ENCODE measurements at regions not wholly inside any gene's neighbourhood (a gene's known extent, or its start where the extent isn't known, plus 50 kb on each side); places are given as distances from the start of the nearest gene placed in this dataset.
A peak's percentile ranks its signal among the peaks of the same experiment; 100 is the strongest.

DNA sequence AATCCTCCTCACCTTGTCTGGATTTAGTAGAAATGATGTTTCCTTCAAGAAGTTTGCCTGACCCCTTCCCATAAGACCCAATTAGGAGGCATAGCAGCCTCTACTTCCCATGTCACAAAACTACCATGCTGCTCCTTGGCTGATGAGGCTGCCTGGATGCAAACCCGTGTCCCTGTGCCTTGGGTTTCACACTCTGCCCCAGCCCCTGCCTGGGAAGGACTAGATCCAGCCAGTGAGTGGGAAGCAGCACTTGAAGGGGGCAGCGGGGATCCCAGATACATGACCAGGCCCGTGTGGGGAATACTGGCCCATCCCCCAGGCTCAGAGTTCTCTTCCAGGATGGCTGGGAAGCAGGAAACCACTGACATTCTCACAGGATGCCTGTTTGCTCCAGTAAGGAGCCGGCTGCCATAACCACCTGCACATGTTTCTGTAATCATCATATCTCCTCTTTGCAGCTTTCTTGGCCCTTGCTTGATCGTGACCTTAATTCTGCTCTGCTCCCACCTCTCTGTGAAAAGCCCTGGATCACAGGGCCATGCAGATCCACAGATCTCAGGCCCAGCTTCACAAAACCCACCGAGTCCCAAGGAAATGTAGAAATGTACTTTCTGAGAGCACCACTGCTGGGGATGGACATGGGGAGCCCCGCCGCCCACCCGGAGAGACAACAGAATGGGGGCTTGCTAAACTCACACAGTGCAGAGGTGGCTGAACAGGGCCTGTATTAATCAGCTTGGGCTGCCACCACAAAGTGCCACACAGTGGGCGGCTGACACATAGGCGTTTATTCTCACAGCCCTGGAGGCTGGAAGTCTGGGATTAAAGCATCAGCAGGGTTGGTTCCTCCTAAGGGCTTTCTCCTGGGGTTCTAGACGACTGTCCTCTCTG is 287.8 kb upstream of the IGFBP3 start:
- Histone ChIP-seq H4K5ac (ENCODE audit: insufficient read length, low read depth, low read length) (no peak overlapping the region), H3K27me3 (replicated peaks in 1 of 4; ENCODE audit: control insufficient read depth in 3 of 4, extremely low read depth in 1 of 4, insufficient read depth in 3 of 4, low read length in 3 of 4) (no peaks in the 10 kb centered on the region), H4K91ac (replicated peaks; ENCODE audit: insufficient read length, low read length) (no peak overlapping the region), H3K4me1 (replicated peaks in 1 of 4; ENCODE audit: control insufficient read depth in 3 of 4, insufficient read depth in 4 of 4, low read length in 3 of 4) (no peaks in the 10 kb centered on the region), H3K4ac (replicated peaks; ENCODE audit: insufficient read length, low read depth, low read length) (no peak overlapping the region), H2AFZ (ENCODE audit: low read length) (peak overlapping the region; percentile 62; the same call in 1 of the 2 replicates), H3K36me3 (ENCODE audit: control insufficient read depth in 2 of 4, insufficient read depth in 4 of 4, low read length in 3 of 4) (no peaks in the 10 kb centered on the region), H3K14ac (ENCODE audit: insufficient read length) (no peak overlapping the region), H2AK5ac (ENCODE audit: low read depth, low read length) (no peak overlapping the region), H4K20me1 (replicated peaks in 1 of 2; ENCODE audit: control insufficient read depth in 1 of 2, insufficient read depth in 2 of 2, low read length in 2 of 2) (no peaks in the 10 kb centered on the region), H3K79me2 (ENCODE audit: control insufficient read depth in 1 of 2, insufficient read depth in 2 of 2, low read length in 2 of 2) (no peaks in the 10 kb centered on the region), H2BK15ac (ENCODE audit: low read length) (no peak overlapping the region), H2BK12ac (ENCODE audit: low read depth, low read length) (no peak overlapping the region), H2BK120ac (replicated peaks; ENCODE audit: low read depth, low read length) (no peak overlapping the region), H3K18ac (ENCODE audit: extremely low read depth, low read length) (no peak overlapping the region), H3K23ac (ENCODE audit: insufficient read length) (no peak overlapping the region), H3K9ac (replicated peaks in 1 of 4; ENCODE audit: extremely low read depth in 1 of 4, low read depth in 3 of 4, low read length in 3 of 4) (no peak overlapping the region), H4K8ac (ENCODE audit: extremely low read depth, insufficient read depth, low read length) (no peak overlapping the region; the same call in 1 of the 2 replicates), H3K79me1 (ENCODE audit: low read depth, low read length) (no peaks in the 10 kb centered on the region), H3K56ac (replicated peaks; ENCODE audit: insufficient read length, low read depth, low read length) (no peak overlapping the region), H3K27ac (ENCODE audit: low read depth, low read length) (no peak overlapping the region), H3K4me2 (ENCODE audit: insufficient read depth in 1 of 2, low read depth in 2 of 2, low read length in 2 of 2) (no peak overlapping the region), H3K4me3 (ENCODE audit: extremely low read depth in 1 of 4, insufficient read depth in 2 of 4, low read depth in 3 of 4, low read length in 4 of 4) (no peak overlapping the region), H3K23me2 (ENCODE audit: low read depth, low read length) (no peaks in the 10 kb centered on the region), H2BK5ac (ENCODE audit: low read depth, low read length) (no peak overlapping the region), H3K9me3 (ENCODE audit: insufficient read depth in 2 of 2, low read depth in 1 of 2, low read length in 1 of 2) (no peaks in the 10 kb centered on the region), H2BK20ac (ENCODE audit: low read length) (no peak overlapping the region)
- POLR2A ChIA-PET (ENCODE audit: partially characterized antibody) = no interaction called here
- 86% methylated on average over 12 of the region's 12 CpGs; no CpG with 5 or more reads in 1 of the 2 experiments for WGBS, 2 experiments (ENCODE audit: extremely low coverage in 1 of 2, insufficient coverage in 1 of 2, insufficient read length in 1 of 2, insufficient replicate concordance in 2 of 2, low coverage in 1 of 2, low lambda C conversion rate in 2 of 2, missing lambda C conversion rate in 1 of 2)
- DNase-seq (ENCODE audit: low read depth in 1 of 2, low spot score in 2 of 2) (peak in 1 of 2 experiments; percentile 37), FAIRE-seq (no peak)
- CTCF ChIA-PET (ENCODE audit: partially characterized antibody) = no interaction called here
- TF ChIP-seq, protein P1, sequence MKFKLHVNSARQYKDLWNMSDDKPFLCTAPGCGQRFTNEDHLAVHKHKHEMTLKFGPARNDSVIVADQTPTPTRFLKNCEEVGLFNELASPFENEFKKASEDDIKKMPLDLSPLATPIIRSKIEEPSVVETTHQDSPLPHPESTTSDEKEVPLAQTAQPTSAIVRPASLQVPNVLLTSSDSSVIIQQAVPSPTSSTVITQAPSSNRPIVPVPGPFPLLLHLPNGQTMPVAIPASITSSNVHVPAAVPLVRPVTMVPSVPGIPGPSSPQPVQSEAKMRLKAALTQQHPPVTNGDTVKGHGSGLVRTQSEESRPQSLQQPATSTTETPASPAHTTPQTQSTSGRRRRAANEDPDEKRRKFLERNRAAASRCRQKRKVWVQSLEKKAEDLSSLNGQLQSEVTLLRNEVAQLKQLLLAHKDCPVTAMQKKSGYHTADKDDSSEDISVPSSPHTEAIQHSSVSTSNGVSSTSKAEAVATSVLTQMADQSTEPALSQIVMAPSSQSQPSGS (IDR thresholded peaks at IDR 0.05; ENCODE audit: low read length) = no peak
- TF ChIP-seq CHD2 (IDR thresholded peaks at IDR 0.05; ENCODE audit: low read length) (no peak), BRCA1 (IDR thresholded peaks at IDR 0.05; ENCODE audit: low read depth, low read length) (no peak), GTF2F1 (IDR thresholded peaks at IDR 0.05; ENCODE audit: borderline replicate concordance, low read depth, low read length) (no peak), TAF1 (IDR thresholded peaks at IDR 0.05; ENCODE audit: low read depth, low read length) (no peak), POLR2A (IDR thresholded peaks at IDR 0.05; ENCODE audit: control extremely low read depth in 1 of 2, low read depth in 2 of 2, low read length in 2 of 2) (no peak), RXRA (IDR thresholded peaks at IDR 0.05; ENCODE audit: insufficient read depth, low read depth, low read length) (no peak)
- TF ChIP-seq, protein P2, sequence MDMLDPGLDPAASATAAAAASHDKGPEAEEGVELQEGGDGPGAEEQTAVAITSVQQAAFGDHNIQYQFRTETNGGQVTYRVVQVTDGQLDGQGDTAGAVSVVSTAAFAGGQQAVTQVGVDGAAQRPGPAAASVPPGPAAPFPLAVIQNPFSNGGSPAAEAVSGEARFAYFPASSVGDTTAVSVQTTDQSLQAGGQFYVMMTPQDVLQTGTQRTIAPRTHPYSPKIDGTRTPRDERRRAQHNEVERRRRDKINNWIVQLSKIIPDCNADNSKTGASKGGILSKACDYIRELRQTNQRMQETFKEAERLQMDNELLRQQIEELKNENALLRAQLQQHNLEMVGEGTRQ (IDR thresholded peaks at IDR 0.05; ENCODE audit: low read length) = no peak

Data from H1 (cell line).